HG02943 (cell line): ENCODE measurements at regions not wholly inside any gene's neighbourhood (a gene's known extent, or its start where the extent isn't known, plus 50 kb on each side); places are given as distances from the start of the nearest gene placed in this dataset.

Source experiments
- ATAC-seq: cut with Tn5 transposase; IDR thresholded peaks from one replicate; pipeline ENCODE4 v1.9.1; 2021; ENCODE audit warnings: mild to moderate bottlenecking, low read depth, moderate library complexity; ENCODE audit not compliant: unreplicated experiment

GRCh38 chr1:229022595-229023333 lies 248.1 kb upstream of the RAB4A start:
- no peak for ATAC-seq

GRCh38 chr1:229023651-229024300 lies 247.1 kb upstream of the RAB4A start:
- ATAC-seq, result no peak

GRCh38 chr1:229024528-229025130 lies 246.3 kb upstream of the RAB4A start:
- no peak for ATAC-seq

- ATAC-seq, result no peak
Measured at GRCh38 chr1:229025576-229025975, 245.3 kb upstream of the RAB4A start.

GRCh38 chr1:229027158-229027557 lies 243.8 kb upstream of the RAB4A start:
- ATAC-seq, result no peak

GRCh38 chr1:229027622-229028182 lies 243.2 kb upstream of the RAB4A start:
- ATAC-seq, result no peak

GRCh38 chr1:229028544-229028943 lies 242.4 kb upstream of the RAB4A start:
- ATAC-seq, result no peak

GRCh38 chr1:229028987-229029878 lies 241.7 kb upstream of the RAB4A start:
- no peak for ATAC-seq

GRCh38 chr1:229029879-229030235 lies 241.1 kb upstream of the RAB4A start:
- no peak for ATAC-seq

- ATAC-seq, result no peak
Measured at GRCh38 chr1:229030630-229031029, 240.3 kb upstream of the RAB4A start.

GRCh38 chr1:229031061-229031460 lies 239.8 kb upstream of the RAB4A start:
- ATAC-seq, result no peak

- ATAC-seq, result no peak
Measured at GRCh38 chr1:229031481-229032341, 239.2 kb upstream of the RAB4A start.

- no peak for ATAC-seq
Measured at GRCh38 chr1:229032375-229032774, 238.5 kb upstream of the RAB4A start.

- no peak for ATAC-seq
Measured at GRCh38 chr1:229033480-229033879, 237.4 kb upstream of the RAB4A start.

- no peak for ATAC-seq
Measured at GRCh38 chr1:229034342-229034741, 236.6 kb upstream of the RAB4A start.

- ATAC-seq, result peak; percentile 85
Measured at GRCh38 chr1:229035054-229035747, 235.7 kb upstream of the RAB4A start.

- ATAC-seq, result no peak
Measured at GRCh38 chr1:229035748-229036082, 235.2 kb upstream of the RAB4A start.

- ATAC-seq, result no peak
Measured at GRCh38 chr1:229037806-229038405, 233.0 kb upstream of the RAB4A start.
